Nucleus accumbens (tissue), 56 donors: ENCODE measurements at regions not wholly inside any gene's neighbourhood (a gene's known extent, or its start where the extent isn't known, plus 50 kb on each side); places are given as distances from the start of the nearest gene placed in this dataset.
"Not testable (repeated sequence)": the region's sequence is repeated elsewhere in the genome, so short reads cannot be mapped to it uniquely, and the experiment has no call there.

Source experiments
- DNase-seq, 56 donors: peaks; one replicate each; lab custom pipeline; 2025; lab: John Stamatoyannopoulos, UW

DNA sequence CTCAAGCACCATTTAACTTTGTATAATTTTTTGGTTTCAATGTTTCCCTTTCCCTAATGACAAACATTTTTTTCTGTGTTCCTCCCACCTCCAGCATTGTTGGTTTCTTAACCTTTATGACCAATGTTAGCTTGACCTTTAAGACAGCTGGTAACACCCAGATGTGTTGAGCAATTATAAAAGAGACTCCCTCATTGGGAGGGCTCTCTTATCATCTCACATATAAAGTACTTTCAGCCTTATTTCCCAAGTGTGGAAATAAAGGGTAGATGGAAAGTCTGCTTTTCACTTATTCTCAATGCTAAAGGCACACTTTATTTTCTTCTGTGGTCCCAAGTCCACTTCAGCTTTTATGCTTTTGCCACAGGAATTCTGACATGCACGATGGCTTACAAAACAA, 1420.4 kb downstream of the RAPGEF2 start:
- no peak for DNase-seq

DNA sequence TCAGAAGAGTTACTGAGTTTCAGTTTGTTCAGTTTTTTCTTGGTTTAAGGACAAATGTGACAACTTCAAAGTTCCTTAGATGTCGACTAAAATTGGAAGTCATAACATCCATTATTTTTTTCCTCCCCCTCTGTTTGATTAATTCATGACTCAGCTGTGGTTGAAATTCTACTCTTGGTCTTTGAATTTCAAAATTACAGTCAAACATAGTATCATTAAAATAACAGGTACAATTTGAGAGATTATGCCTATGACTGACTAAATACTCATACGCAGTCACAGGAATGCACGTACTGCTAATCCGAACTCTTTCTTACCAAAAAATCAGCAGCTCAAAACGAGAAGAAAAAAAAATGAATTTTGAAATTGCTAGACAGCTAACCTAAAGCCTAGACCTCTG, 1434.8 kb downstream of the RAPGEF2 start:
- DNase-seq, result no peak

DNA sequence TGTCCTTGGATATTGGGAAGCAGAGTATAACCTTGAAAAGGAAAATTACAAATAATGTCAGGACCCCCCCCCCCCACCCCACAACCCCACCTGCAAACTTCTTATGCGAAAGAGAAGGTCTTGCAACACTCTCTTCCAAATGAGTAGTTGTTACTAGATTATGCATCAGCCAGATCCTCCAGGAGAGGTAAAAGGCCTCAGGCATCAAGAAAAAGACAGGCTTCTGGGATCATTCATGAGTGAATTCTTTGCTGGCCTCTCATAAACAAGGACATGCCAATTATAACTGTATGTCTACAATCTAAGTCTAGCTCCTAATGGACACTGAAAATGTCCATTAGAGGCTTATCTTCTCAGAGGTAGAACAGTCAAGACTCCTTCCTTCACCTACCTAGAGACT, 1443.3 kb downstream of the RAPGEF2 start:
- no peak for DNase-seq

DNA sequence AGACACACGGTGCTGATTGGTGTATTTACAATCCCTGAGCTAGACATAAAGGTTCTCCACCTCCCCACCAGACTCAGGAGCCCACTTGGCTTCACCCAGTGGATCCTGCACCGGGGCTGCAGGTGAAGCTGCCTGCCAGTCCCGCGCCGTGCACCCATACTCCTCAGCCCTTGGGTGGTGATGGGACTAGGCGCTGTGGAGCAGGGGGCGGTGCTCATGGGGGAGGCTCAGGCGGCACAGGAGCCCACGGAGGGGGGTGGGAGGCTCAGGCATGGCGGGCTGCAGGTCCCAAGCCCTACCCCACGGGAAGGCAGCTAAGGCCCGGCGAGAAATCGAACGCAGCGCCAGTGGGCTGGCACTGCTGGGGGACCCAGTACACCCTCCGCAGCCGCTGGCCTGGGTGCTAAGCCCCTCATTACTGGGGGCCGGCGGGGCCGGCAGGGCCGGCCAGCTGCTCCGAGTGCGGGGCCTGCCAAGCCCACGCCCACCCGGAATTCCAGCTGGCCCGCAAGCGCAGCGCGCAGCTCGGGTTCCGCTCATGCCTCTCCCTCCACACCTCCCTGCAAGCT, 1447.2 kb downstream of the RAPGEF2 start:
- not testable (repeated sequence) for DNase-seq

DNA sequence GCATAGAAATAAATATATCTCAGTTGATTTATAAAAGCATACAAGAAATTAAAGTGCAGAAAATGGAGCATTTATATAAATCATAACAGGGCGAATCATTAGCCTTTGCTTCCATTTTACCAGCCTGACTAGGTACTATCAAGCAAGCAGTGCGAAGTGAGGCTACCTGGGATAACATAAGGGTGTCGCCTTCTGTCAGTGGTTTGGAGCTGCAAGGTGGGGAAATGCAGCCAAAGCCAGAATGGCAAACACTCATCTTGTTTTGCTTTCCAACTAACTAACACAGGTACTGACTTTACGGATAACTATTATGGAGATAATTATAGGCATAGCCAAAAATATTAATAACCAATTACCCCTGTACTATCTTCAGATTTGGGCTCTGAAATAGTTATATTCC, 1459.8 kb downstream of the RAPGEF2 start:
- no peak for DNase-seq

- DNase-seq, result no peak
These were observed 1460.8 kb downstream of the RAPGEF2 start for GRCh38 chr4:160563552-160564282.

DNA sequence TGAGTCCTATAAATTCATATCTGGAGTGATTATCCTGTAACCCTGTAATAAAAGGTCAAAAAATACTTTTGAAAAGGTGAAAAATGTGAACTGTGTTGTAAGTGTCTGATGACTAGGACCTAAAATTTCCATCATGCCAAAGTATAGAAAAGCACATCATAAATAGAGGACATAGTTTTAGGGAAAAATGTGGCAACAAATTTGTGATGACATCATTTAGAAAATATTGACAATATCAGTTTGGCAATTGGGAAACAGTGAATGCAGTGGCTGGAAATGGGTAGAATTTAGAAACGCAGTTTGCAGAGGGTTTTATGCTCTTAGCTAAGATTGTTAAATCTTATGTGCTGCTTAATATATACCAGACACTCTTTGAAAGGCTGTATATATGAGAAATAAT, 1464.8 kb downstream of the RAPGEF2 start:
- DNase-seq, result no peak

DNA sequence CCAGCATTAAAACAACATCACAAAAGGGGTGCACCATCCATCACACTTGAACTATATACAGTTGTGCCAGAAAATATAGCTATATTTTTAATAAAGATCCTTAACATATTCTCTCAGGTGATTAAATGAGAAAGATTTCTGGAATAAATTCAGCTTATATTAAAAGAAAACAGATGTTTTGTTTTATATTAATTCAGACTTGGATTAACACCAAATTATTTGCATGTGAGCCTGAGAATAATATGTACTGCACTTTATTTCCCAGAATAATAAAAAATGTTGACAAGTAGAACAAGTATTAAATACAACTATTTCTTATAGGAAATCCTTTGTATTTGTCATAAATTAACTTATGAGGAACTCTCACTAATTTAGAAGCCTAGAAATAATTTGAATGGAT, 1467.4 kb downstream of the RAPGEF2 start:
- DNase-seq, result no peak

GRCh38 chr4:160574272-160574671, 1471.4 kb downstream of the RAPGEF2 start:
- DNase-seq, result not testable (repeated sequence)

DNA sequence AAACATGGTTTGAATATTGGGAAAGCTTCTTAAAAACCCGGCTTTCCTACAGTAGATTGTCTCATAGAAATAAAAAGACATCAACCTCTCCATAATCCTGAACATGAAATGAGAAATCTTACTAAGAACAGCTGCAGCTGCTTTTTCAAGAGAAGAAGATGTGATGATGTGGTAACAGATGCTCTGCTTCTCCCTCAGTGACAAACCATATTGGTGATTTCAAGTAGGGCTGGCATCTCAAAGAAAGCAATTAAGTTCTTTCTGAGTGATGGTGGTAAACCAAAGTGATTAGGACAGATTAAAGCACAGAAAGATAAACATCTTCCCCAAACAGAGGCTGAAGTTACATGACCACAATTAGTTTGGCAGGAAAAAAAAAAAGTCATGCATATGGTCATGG, 1477.7 kb downstream of the RAPGEF2 start:
- no peak for DNase-seq

DNA sequence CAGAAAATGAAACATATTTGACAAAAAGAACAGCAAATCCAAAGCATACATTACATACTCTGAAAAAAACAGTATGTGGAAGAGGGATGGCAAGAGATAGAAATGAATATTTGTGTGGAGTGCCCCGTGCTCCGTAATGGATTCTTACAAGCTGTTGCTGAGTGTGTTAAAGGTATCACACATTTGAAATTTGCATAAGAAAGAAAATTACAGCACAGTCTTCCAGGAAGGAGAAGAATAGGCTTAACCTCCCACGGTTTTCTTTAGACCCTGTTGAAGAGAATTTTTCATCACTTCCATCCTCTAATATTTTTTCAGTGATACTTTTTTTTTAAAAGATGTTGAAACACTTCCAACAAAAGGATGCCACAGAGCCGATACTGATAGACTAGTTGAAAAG, 1489.4 kb downstream of the RAPGEF2 start:
- no peak for DNase-seq

- no peak for DNase-seq
These were observed 1492.8 kb downstream of the RAPGEF2 start for GRCh38 chr4:160595646-160596045.

- no peak for DNase-seq
These were observed 1501.7 kb downstream of the RAPGEF2 start for GRCh38 chr4:160604541-160604940.

DNA sequence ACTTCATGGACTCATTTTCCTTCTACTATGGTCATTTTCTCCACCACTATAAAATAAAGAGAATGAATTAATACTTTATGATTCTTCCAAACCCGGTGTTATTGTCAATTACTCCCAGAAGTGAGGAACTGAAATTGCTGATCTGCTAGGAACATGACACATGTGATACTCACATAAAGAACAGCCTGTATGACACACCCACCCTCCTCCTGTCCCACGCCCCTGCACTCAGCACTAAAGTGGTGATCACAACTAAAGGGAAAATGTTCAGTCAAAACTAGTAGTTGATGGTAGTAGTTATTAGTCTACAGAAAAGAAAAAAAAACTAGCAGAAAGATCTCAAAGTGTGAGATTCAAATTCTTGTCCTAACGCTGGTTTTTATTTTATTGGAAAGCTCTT, 1508.3 kb downstream of the RAPGEF2 start:
- DNase-seq, result peak in 7 of 56 donors; percentile 1 to 29 (median 6)

DNA sequence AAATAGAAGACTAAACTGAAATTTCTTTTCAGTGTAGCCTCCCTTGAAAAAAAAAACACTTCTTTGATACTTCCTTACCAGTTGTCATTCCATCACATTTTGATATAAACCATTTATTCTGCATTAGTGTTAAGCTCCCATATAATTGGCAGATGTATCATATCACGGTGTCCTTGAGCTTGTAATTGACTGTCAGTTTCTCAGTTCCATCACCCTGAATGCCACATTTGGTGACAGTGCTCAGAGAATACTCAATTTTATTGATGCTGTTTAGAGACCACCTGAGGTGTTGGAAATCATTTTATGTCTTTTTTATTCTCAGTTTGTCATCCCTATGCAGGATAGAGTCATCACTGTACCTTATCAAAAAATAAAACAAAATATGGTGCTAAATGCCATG, 1528.2 kb downstream of the RAPGEF2 start:
- DNase-seq, result no peak

DNA sequence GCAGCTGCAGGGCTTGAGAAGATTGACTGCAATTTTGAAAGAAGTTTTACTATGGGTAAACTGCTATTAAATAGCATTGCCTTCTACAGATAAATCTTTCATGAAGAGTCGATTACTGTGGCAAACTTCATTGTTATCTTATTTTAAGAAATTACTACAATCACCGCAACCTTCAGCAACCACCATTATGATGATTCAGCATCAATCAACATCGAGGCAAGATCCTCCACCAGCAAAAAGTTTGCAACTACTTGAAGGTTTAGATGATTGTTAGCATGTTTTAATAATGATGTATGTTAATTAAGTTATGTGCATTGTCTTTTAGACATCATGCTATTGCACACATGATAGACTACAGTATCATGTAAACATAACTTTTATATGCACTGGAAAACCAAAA, 1511.0 kb downstream of the FSTL5 start:
- no peak for DNase-seq

GRCh38 chr4:160675550-160675949, 1488.2 kb downstream of the FSTL5 start:
- no peak for DNase-seq

DNA sequence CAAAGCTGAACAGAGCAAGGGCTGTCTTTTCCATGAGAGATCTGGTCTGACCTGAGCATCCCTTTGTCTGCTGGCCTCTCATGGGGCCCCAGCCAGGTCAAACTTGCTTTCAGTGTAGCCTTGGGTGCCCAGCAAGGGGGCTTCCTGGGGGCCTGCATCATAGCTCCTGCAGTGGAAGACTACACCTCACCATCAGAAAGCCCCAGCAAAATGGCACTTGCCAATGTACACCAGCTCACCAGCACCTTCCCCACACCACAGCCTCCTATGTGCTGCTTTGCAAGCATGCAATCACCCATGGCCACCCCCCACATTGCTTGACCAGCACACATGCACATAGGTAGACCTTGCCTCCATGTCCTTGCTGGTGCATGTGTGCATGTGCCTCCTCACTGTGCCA, 1478.1 kb downstream of the FSTL5 start:
- DNase-seq, result no peak

GRCh38 chr4:160701671-160702070, 1462.1 kb downstream of the FSTL5 start:
- DNase-seq, result no peak

DNA sequence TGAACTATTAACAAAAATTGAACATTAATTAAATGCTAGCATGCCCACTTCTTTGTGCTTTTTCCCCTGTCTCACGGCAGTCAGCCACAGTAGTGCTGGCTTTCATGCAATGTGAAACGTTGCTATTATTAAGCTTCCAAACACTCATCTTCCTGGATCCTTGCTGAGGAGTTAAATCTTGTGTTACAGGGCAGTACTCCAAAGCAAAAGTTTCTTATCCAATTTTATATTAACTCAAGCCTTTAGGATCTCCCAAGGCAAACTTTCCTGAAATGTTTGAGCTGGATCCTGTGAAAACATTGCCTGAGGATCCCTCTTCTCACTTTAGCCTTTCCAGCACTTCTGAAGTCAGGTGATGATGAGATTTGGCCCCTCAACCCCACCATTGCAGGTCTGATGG, 1454.8 kb downstream of the FSTL5 start:
- DNase-seq, result no peak

- DNase-seq, result no peak
These were observed 1454.3 kb downstream of the FSTL5 start for GRCh38 chr4:160709546-160709945.

DNA sequence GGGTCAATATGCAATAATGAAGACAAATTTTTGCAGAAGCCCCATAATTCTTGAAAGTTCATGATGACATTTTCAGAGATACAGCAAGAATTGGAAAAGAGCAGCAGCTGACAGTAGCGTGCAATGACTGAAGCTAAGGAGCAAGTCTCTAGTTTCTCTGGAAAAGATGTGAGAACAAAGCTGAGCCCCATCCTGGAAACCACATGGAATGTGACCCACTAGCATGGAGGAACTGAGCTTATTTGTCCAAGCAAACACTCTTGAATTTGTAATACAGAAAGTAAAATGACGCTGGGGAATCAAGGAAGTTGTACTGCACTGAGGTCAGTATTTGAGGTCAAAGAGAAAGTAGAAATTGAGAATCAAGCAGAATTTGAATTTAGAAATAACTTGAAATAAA, 1447.2 kb downstream of the FSTL5 start:
- DNase-seq, result no peak

DNA sequence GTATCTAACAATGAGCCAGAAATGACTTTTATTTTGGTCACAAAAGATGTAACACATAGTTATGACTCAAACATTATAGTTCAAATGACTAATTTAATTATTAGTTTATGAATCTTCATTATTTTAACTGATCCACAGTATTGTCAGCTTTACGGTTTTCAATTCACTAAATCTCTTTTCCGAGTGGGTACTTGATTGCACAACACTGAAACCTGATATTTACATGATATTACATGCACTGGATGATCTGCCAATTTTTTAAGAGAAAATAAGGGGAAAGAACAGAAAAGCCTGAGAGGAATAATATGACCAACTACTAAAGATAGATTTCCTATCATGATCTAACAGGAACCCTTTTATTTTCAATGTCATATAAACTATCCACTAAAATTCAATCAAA, 1446.0 kb downstream of the FSTL5 start:
- DNase-seq, result no peak
